ENCODE measurements at regions not wholly inside any gene's neighbourhood (a gene's known extent, or its start where the extent isn't known, plus 50 kb on each side); places are given as distances from the start of the nearest gene placed in this dataset.

- no peak for DNase-seq (ENCODE audit: low read depth in 2 of 3, low spot score in 1 of 3)
These were observed 981.5 kb downstream of the DIAPH3 start for GRCh38 chr13:59182241-59182640.

DNA sequence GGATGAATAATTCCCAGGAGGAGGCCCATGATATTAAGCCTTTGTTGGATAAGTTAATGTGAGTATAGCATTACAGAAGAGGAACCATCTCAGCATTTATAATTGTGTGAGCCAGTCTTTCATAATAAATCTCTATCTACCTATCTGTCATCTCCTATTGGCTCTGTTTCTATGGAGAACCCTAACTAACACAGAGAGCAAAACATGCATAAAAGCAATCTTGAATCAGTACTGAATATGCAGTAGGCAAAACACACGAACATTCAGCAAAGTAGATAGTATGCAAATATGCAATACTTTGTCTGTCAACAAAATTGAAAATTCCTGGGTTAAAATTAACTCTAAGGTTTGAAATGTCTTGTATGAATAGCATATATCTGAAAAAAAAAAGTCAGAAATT lies 966.3 kb downstream of the DIAPH3 start:
- DNase-seq (ENCODE audit: low read depth in 2 of 3, low spot score in 1 of 3) = no peak

DNA sequence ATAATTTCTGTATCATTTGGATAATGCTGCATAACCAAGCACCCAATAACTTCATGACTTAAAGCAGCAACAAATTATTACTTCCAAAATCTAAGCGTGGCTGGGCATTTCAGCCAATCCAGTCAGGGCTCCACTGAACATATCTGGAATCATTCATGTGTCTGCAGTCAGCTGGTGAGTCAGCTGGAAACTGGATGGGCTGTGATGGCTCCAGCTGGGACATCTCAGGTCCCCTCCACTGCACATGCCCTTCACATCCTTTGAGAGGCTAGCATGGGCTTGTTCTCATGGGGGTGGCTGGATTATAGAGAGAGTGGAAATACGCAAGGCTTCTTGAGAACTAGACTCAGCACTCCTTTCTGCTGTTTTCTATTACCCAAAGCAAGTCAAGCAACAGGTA lies 961.9 kb downstream of the DIAPH3 start:
- no peak for DNase-seq (ENCODE audit: low read depth in 2 of 3, low spot score in 1 of 3)

DNA sequence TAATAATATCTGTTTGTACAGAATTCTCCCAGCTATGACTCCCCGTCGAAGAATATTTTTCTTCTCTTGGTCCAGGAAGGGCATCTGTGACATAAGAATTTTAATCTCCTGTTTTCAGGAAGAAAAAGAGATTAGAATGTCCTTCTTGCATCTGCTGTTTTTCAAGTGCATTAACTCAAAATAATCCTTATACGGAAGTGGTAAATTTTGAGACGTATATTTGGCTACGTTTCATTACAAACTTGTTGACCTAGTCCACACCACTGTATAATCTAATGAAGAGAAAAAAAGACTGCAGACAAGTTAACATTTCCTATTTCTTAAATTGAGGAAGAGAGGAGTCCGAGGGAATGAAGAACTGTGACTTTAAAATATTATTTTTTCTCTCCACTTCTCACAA lies 959.9 kb downstream of the DIAPH3 start:
- no peak for DNase-seq (ENCODE audit: low read depth in 2 of 3, low spot score in 1 of 3)

- DNase-seq (ENCODE audit: low read depth in 2 of 3, low spot score in 1 of 3) = no peak
These were observed 958.2 kb downstream of the DIAPH3 start for GRCh38 chr13:59205501-59205900.

- DNase-seq (ENCODE audit: low read depth in 2 of 3, low spot score in 1 of 3) = no peak
These were observed 955.1 kb downstream of the DIAPH3 start for GRCh38 chr13:59208405-59209195.

- DNase-seq (ENCODE audit: low read depth in 2 of 3, low spot score in 1 of 3) = no peak
These were observed 953.2 kb downstream of the DIAPH3 start for GRCh38 chr13:59210543-59210942.

DNA sequence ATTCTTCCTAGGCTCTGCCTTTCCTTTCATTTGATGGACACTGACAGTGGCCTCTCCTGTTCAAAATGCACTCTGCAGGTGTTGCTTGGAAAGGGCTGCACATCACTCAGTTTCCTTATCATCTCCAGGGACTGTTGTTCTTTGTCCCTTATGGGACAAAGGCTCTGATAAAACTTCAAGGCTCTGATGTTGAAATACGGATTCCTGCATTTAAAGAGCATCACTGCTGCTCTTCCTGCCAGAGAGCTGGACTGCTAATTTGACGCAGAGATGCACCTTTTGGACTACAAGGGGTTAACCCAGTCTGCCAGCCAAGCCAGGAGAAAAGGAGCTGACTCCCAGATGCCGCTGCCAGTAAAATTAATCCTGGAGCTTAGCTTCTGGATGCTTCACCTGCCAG lies 952.1 kb downstream of the DIAPH3 start:
- DNase-seq (ENCODE audit: low read depth in 2 of 3, low spot score in 1 of 3) = no peak

GRCh38 chr13:59229401-59229800 lies 934.3 kb downstream of the DIAPH3 start:
- DNase-seq (ENCODE audit: low read depth in 2 of 3, low spot score in 1 of 3) = no peak

- DNase-seq (ENCODE audit: low read depth in 2 of 3, low spot score in 1 of 3) = no peak
These were observed 933.9 kb downstream of the DIAPH3 start for GRCh38 chr13:59229861-59230260.

DNA sequence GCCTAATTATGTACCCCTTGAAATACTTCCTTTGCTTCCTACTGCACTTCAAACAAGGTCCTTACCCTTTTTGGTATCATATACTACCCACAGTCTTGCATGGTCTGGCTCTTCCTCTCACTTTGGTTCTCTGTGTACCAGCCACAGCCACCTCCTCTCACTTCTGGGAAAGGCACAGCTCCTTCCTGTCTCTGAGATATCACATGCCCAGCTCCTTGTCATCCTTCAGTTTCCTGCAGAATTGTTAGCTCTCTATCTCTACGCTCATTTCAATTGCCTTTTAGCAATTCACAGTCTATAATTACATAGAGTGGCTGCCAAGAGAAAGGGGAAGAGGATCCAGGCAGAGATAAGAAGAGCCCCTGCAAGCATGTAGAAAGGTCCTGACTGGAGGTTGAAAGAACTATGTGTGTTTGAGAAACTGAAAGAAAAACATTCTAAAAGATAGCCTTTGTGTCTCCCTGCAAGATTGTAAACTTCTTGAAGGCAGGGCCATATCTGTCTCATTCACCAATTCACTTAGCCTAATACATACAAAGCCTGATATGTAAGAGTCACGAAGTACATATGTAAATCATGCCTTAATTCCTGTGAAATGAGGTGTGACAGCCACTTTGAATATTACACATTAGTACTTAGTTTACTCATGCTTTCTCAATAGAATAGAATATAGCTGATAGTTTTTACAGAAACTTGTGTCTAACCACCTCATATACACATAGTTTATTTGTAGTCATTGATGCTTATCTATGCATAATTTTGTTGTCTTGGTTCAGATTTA lies 933.1 kb downstream of the DIAPH3 start:
- DNase-seq (ENCODE audit: low read depth in 2 of 3, low spot score in 1 of 3) = no peak

- no peak for DNase-seq (ENCODE audit: low read depth in 2 of 3, low spot score in 1 of 3)
These were observed 927.3 kb downstream of the DIAPH3 start for GRCh38 chr13:59236309-59236919.

GRCh38 chr13:59236944-59237343 lies 926.8 kb downstream of the DIAPH3 start:
- DNase-seq (ENCODE audit: low read depth in 2 of 3, low spot score in 1 of 3) = no peak

GRCh38 chr13:59247171-59247570 lies 916.6 kb downstream of the DIAPH3 start:
- no peak for DNase-seq (ENCODE audit: low read depth in 2 of 3, low spot score in 1 of 3)

GRCh38 chr13:59250336-59251189 lies 913.2 kb downstream of the DIAPH3 start:
- DNase-seq (ENCODE audit: low read depth in 2 of 3, low spot score in 1 of 3) = no peak

GRCh38 chr13:59259165-59260000 lies 904.3 kb downstream of the DIAPH3 start:
- DNase-seq (ENCODE audit: low read depth in 2 of 3, low spot score in 1 of 3) = no peak

GRCh38 chr13:59261928-59262488 lies 901.7 kb downstream of the DIAPH3 start:
- DNase-seq (ENCODE audit: low read depth in 2 of 3, low spot score in 1 of 3) = no peak

DNA sequence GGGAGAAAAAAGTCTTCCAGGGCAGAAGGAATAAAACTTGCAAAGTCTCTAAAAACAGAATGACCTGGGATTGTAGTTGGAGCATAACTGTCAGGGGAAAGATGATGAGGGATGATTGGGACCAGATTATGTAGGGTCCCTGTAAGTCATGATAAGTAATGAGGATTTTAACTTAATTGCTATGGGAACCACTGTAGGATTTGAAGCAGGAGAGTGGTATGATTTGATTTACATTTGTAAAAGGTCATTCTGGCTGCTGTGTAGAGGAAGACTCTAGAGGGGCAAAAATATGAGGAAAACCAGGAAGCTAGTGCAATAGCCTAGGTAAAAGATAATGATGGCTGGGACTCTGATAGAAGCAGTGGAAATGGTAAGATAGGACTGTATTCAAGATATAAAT lies 900.2 kb downstream of the DIAPH3 start:
- DNase-seq (ENCODE audit: low read depth in 2 of 3, low spot score in 1 of 3) = no peak

DNA sequence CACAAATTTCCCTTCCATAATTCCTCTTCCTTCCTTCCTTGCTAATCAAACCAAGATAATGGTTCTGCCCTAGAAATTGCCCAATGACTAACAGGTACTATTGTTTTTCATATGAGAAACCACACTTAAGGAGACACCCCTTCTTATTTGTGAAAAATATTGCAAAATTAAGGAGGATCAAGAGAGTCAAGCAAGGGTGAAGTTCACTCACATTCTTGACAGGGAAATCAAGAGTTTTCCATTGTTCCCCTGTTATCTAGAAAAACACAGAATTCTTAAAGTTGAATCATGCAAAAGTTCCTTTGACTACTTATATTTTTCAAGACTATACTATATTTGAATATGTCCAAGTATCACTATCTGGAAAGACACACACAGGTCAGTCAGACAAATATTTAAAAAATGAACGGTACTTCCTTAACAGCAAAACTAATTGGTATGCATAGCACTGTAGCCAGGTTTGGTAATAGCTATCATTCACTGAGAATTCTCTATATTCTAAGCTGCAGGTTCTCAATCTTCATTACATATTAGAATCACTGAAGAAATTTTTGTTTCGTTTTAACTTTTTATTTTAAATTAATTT lies 897.2 kb downstream of the DIAPH3 start:
- no peak for DNase-seq (ENCODE audit: low read depth in 2 of 3, low spot score in 1 of 3)

DNA sequence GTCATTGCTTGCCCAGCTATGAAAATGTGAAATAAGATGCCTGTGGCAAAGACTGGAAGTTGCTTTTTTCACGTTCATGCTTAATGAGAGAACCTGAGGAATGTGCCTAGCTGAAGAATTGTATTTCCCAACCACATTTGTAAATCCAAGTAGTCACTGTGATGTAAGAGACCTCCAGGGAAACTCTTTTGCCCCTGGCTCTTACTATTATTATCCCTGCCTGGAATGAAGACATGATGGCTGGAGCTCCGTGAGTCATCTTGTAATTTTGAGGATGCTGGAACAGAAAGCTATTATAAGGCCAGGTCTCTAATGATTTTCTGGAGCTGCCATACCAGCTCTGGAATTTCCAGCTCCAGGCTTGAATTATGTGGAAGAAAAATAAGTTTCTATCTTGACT lies 894.3 kb downstream of the DIAPH3 start:
- no peak for DNase-seq (ENCODE audit: low read depth in 2 of 3, low spot score in 1 of 3)

Measured in stimulated activated CD4-positive, alpha-beta T cell treated with anti-CD3 and anti-CD28 coated beads, Interleukin-12 subunit alpha, Interleukin-12 subunit beta, amount 100 ng/mL, for 48 hours (primary cell).